IMR-90 (cell line): ENCODE measurements at regions not wholly inside any gene's neighbourhood (a gene's known extent, or its start where the extent isn't known, plus 50 kb on each side); places are given as distances from the start of the nearest gene placed in this dataset.

Source experiments
- ATAC-seq: fragments of 200-7000 bp; cut with Tn5 transposase; 2 replicates; pipeline ENCODE4 v1.9.1; 2020; ENCODE audit warnings: low read depth, mild to moderate bottlenecking, moderate library complexity
- BruUV-seq: library from RNA; stranded (reverse); fragments of 400-500 nt; replicated peaks from 2 replicates; lab custom pipeline; 2021; lab: Mats Ljungman, UMichigan
- CTCF ChIA-PET: fragments of 300-600 bp; formaldehyde crosslinking; extraction: SDS; loops from one replicate; lab custom pipeline; 2021; ENCODE audit warnings: antibody characterized with exemption; lab: Yijun Ruan, JAX
- POLR2A ChIA-PET: fragments of 300-600 bp; sonication (Branson Sonifier 250); formaldehyde crosslinking; loops from one replicate; lab custom pipeline; 2022; ENCODE audit warnings: antibody characterized with exemption; ENCODE audit not compliant: unreplicated experiment; lab: Charles Lee
- DNase-seq: peaks from one replicate; pipeline ENCODE4 v3.0.0; 2013
- H2AFZ ChIP-seq: replicated peaks from 2 replicates; pipeline ENCODE3; 2013; ENCODE audit warnings: low read length, mild to moderate bottlenecking; ENCODE audit not compliant: poor library complexity
- H2AK5ac ChIP-seq: 2 replicates; pipeline ENCODE4 v1.6.1; 2013; ENCODE audit warnings: low read depth, low read length, inconsistent platforms
- H2AK9ac ChIP-seq: replicated peaks from 2 replicates; pipeline ENCODE3; 2013; ENCODE audit warnings: mild to moderate bottlenecking, low read depth, low read length, moderate library complexity; ENCODE audit not compliant: poor library complexity
- H2BK120ac ChIP-seq: 2 replicates; pipeline ENCODE4 v1.6.1; 2013; ENCODE audit warnings: low read depth, low read length, inconsistent platforms
- H2BK15ac ChIP-seq: 3 replicates; pipeline ENCODE4 v1.6.1; 2013; ENCODE audit warnings: low read depth, low read length, inconsistent platforms
- H2BK20ac ChIP-seq: 2 replicates; pipeline ENCODE4 v1.6.1; 2013; ENCODE audit warnings: low read depth, mild to moderate bottlenecking, inconsistent platforms, low read length, moderate library complexity
- H2BK5ac ChIP-seq: 2 replicates; pipeline ENCODE4 v1.6.1; 2013; ENCODE audit warnings: mild to moderate bottlenecking, low read depth, low read length, inconsistent platforms; ENCODE audit not compliant: poor library complexity, severe bottlenecking
- H3K14ac ChIP-seq: replicated peaks from 2 replicates; pipeline ENCODE4 v1.6.1; 2013; ENCODE audit warnings: low read depth, low read length, inconsistent platforms
- H3K18ac ChIP-seq: 2 replicates; pipeline ENCODE4 v1.6.1; 2013; ENCODE audit warnings: low read depth, low read length, control low read depth
- H3K23ac ChIP-seq: 2 replicates; pipeline ENCODE4 v1.6.1; 2013; ENCODE audit warnings: low read depth, low read length, inconsistent platforms
- H3K27ac ChIP-seq: 2 replicates; pipeline ENCODE4 v1.5.1; 2013; ENCODE audit warnings: mild to moderate bottlenecking, control low read depth, low read length; ENCODE audit not compliant: insufficient read depth
- H3K27me3 ChIP-seq: 2 replicates; pipeline ENCODE4 v1.6.1; 2013; ENCODE audit warnings: low read length; ENCODE audit not compliant: control insufficient read depth, insufficient read depth
- H3K36me3 ChIP-seq: 2 replicates; pipeline ENCODE4 v1.6.1; 2013; ENCODE audit warnings: low read length, mixed read lengths; ENCODE audit not compliant: control insufficient read depth, insufficient read depth
- H3K4ac ChIP-seq: 2 replicates; pipeline ENCODE4 v1.6.1; 2013; ENCODE audit warnings: low read depth, low read length, inconsistent platforms
- H3K4me1 ChIP-seq: 2 replicates; pipeline ENCODE4 v1.6.1; 2013; ENCODE audit warnings: low read length, mixed read lengths; ENCODE audit not compliant: control insufficient read depth, insufficient read depth
- H3K4me2 ChIP-seq: 2 replicates; pipeline ENCODE4 v1.6.1; 2013; ENCODE audit warnings: low read depth, mild to moderate bottlenecking, control low read depth, low read length, moderate library complexity
- H3K4me3 ChIP-seq: 2 replicates; pipeline ENCODE4 v1.5.1; 2013; ENCODE audit warnings: low read depth, mild to moderate bottlenecking, control low read depth, low read length, moderate library complexity; ENCODE audit not compliant: insufficient read depth
- H3K56ac ChIP-seq: 2 replicates; pipeline ENCODE4 v1.6.1; 2013; ENCODE audit warnings: low read length, inconsistent platforms; ENCODE audit not compliant: insufficient read depth; ENCODE audit errors: extremely low read depth
- H3K79me1 ChIP-seq, 2 experiments: 2 replicates each; pipeline ENCODE4 v1.6.1; 2013; ENCODE audit warnings: low read length in 2 of 2, inconsistent platforms in 1 of 2, low read depth in 1 of 2
- H3K9ac ChIP-seq: 2 replicates; pipeline ENCODE4 v1.6.1; 2013; ENCODE audit warnings: low read depth, low read length, control low read depth
- H3K9me1 ChIP-seq: 2 replicates; pipeline ENCODE4 v1.6.1; 2013; ENCODE audit warnings: low read length, inconsistent platforms; ENCODE audit not compliant: insufficient read depth
- H3K9me3 ChIP-seq: 2 replicates; pipeline ENCODE4 v1.6.1; 2013; ENCODE audit warnings: low read length; ENCODE audit not compliant: control insufficient read depth, insufficient read depth
- H4K20me1 ChIP-seq: 2 replicates; pipeline ENCODE4 v1.6.1; 2013; ENCODE audit warnings: low read length, inconsistent platforms; ENCODE audit not compliant: insufficient read depth
- H4K5ac ChIP-seq: 2 replicates; pipeline ENCODE4 v1.6.1; 2013; ENCODE audit warnings: mild to moderate bottlenecking, low read depth, low read length, control low read depth
- H4K8ac ChIP-seq, 2 experiments: 2 replicates each; pipeline ENCODE4 v1.6.1; 2013; ENCODE audit warnings: low read depth in 2 of 2, low read length in 2 of 2, control low read depth in 1 of 2, inconsistent platforms in 1 of 2
- H4K91ac ChIP-seq: 2 replicates; pipeline ENCODE4 v1.6.1; 2013; ENCODE audit warnings: low read depth, low read length, inconsistent platforms; ENCODE audit not compliant: insufficient read depth
- BHLHE40 ChIP-seq: fragments of 150-350 bp; IDR thresholded peaks from 2 replicates; pipeline ENCODE4 v1.6.1; 2016; ENCODE audit warnings: mild to moderate bottlenecking, low read depth, low read length
- CEBPB ChIP-seq: IDR thresholded peaks from 2 replicates; pipeline ENCODE4 v1.6.1; 2012; ENCODE audit warnings: low read depth, low read length, improper control_type of control experiment
- CHD1 ChIP-seq: IDR thresholded peaks from 2 replicates; pipeline ENCODE4 v1.6.1; 2012; ENCODE audit warnings: low read depth, low read length, improper control_type of control experiment
- CTCF ChIP-seq: conservative IDR thresholded peaks from 2 replicates; pipeline ENCODE4 v1.5.1; 2012; ENCODE audit warnings: mild to moderate bottlenecking, low read depth, low read length, improper control_type of control experiment
- ELK1 ChIP-seq: fragments of 150-350 bp; IDR thresholded peaks from 2 replicates; pipeline ENCODE4 v1.6.1; 2016; ENCODE audit warnings: low read depth, mild to moderate bottlenecking, low read length, moderate library complexity, borderline replicate concordance
- FOS ChIP-seq: fragments of 150-350 bp; IDR thresholded peaks from 2 replicates; pipeline ENCODE4 v1.6.1; 2016; ENCODE audit warnings: low read depth, low read length
- MAFK ChIP-seq: IDR thresholded peaks from 2 replicates; pipeline ENCODE4 v1.6.1; 2012; ENCODE audit warnings: low read depth, low read length, improper control_type of control experiment
- MAZ ChIP-seq: IDR thresholded peaks from 2 replicates; pipeline ENCODE4 v1.6.1; 2012; ENCODE audit warnings: low read depth, mild to moderate bottlenecking, low read length, improper control_type of control experiment, moderate library complexity, borderline replicate concordance
- MXI1 ChIP-seq: IDR thresholded peaks from 2 replicates; pipeline ENCODE4 v1.6.1; 2012; ENCODE audit warnings: low read depth, mild to moderate bottlenecking, low read length, moderate library complexity, borderline replicate concordance
- NFE2L2 ChIP-seq: fragments of 150-350 bp; IDR thresholded peaks from 2 replicates; pipeline ENCODE4 v1.6.1; 2016; ENCODE audit warnings: low read depth, mild to moderate bottlenecking, low read length
- POLR2A ChIP-seq: IDR thresholded peaks from 2 replicates; pipeline ENCODE4 v1.6.1; 2012; ENCODE audit warnings: mild to moderate bottlenecking, low read depth, low read length
- RAD21 ChIP-seq: IDR thresholded peaks from 2 replicates; pipeline ENCODE4 v1.6.1; 2012; ENCODE audit warnings: low read length, improper control_type of control experiment
- RCOR1 ChIP-seq: IDR thresholded peaks from 2 replicates; pipeline ENCODE4 v1.6.1; 2012; ENCODE audit warnings: mild to moderate bottlenecking, low read length, improper control_type of control experiment; ENCODE audit not compliant: insufficient replicate concordance
- RFX5 ChIP-seq: IDR thresholded peaks from 2 replicates; pipeline ENCODE4 v1.8.0; 2012; ENCODE audit warnings: low read depth, mild to moderate bottlenecking, low read length, moderate library complexity
- SMC3 ChIP-seq: fragments of 150-350 bp; IDR thresholded peaks from 2 replicates; pipeline ENCODE4 v1.6.1; 2016; ENCODE audit warnings: low read depth, mild to moderate bottlenecking, antibody characterized with exemption, low read length, moderate library complexity
- WGBS, 2 experiments: methylation state at CpG; one replicate each; pipeline versions ENCODE4 v1.1.5 to v1.1.7; 2013; ENCODE audit warnings: missing lambda C conversion rate in 2 of 2; ENCODE audit not compliant: insufficient read length in 1 of 2; ENCODE audit errors: extremely low coverage in 2 of 2; 5-methylcytosine and 5-hydroxymethylcytosine counted together
- dilution Hi-C: fragments of 300-500 bp; cut with HindIII; formaldehyde crosslinking; loops from one replicate; pipeline ENCODE4 v1.14.3; 2018; ENCODE audit warnings: low sequenced_read_pairs; ENCODE audit not compliant: unreplicated experiment
- in situ Hi-C: fragments of 300-500 bp; cut with MboI; formaldehyde crosslinking; loops from 3 replicates; pipeline ENCODE4 v1.14.3; 2019; ENCODE audit warnings: low sequenced_read_pairs, inconsistent platforms, mixed read lengths
- intact Hi-C: fragments of 100-400 bp; cut with micrococcal nuclease; formaldehyde crosslinking; loops from 2 replicates; pipeline ENCODE4 v1.10.0; 2022
- TF ChIP-seq, protein P1 (sequence below): fragments of 150-350 bp; IDR thresholded peaks from 2 replicates; pipeline ENCODE4 v1.6.1; 2017; ENCODE audit warnings: mild to moderate bottlenecking, antibody characterized with exemption, low read length, low read depth

GRCh38 chr6:169976301-169977081 lies 225.1 kb downstream of the ERMARD start:
- Histone ChIP-seq H3K23ac (no peak overlapping the region), H2AFZ (no peak overlapping the region), H3K36me3 (no peaks in the 10 kb centered on the region), H2AK9ac (no peak overlapping the region), H2AK5ac (no peak overlapping the region), H2BK20ac (no peak overlapping the region), H3K9me1 (no peaks in the 10 kb centered on the region), H3K4me1 (no peaks in the 10 kb centered on the region), H3K14ac (no peak overlapping the region), H3K4me2 (no peak overlapping the region), H3K4ac (no peak overlapping the region), H4K91ac (no peak overlapping the region), H3K79me1 (no peaks in the 10 kb centered on the region), H4K20me1 (no peaks in the 10 kb centered on the region), H2BK120ac (no peak overlapping the region), H3K4me3 (no peak overlapping the region), H4K5ac (no peak overlapping the region), H3K27me3 (no peaks in the 10 kb centered on the region), H3K56ac (no peak overlapping the region), H2BK15ac (no peak overlapping the region), H3K27ac (no peak overlapping the region), H2BK5ac (no peak overlapping the region), H3K9me3 (peaks cover 41% of the 10 kb centered on the region), H4K8ac (no peak overlapping the region), H3K9ac (no peak overlapping the region), H3K18ac (no peak overlapping the region)
- ATAC-seq, result no peak
- DNase-seq, result no peak
- no peak for TF ChIP-seq NFE2L2
- TF ChIP-seq RAD21, result no peak
- TF ChIP-seq FOS, result no peak
- no peak for TF ChIP-seq RFX5
- no peak for TF ChIP-seq ELK1
- no peak for TF ChIP-seq BHLHE40
- TF ChIP-seq, protein P1, sequence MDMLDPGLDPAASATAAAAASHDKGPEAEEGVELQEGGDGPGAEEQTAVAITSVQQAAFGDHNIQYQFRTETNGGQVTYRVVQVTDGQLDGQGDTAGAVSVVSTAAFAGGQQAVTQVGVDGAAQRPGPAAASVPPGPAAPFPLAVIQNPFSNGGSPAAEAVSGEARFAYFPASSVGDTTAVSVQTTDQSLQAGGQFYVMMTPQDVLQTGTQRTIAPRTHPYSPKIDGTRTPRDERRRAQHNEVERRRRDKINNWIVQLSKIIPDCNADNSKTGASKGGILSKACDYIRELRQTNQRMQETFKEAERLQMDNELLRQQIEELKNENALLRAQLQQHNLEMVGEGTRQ, result no peak
- TF ChIP-seq POLR2A, result no peak
- TF ChIP-seq MAZ, result no peak
- TF ChIP-seq RCOR1, result no peak
- TF ChIP-seq CTCF, result no peak
- no peak for TF ChIP-seq SMC3
- no peak for TF ChIP-seq MXI1
- no peak for TF ChIP-seq MAFK
- TF ChIP-seq CEBPB, result no peak
- no peak for TF ChIP-seq CHD1
- intact Hi-C loops (no loop called here), in situ Hi-C loops (no loop called here), dilution Hi-C loops (no loop called here)
- no TSS peak for BruUV-seq
- WGBS, 2 experiments, result 89% methylated on average over 3 of the region's 31 CpGs; no CpG with 5 or more reads in 1 of the 2 experiments
- ChIA-PET CTCF (no interaction called here), POLR2A (no interaction called here)
